K562 (cell line): ENCODE measurements at regions not wholly inside any gene's neighbourhood (a gene's known extent, or its start where the extent isn't known, plus 50 kb on each side); places are given as distances from the start of the nearest gene placed in this dataset.
"Not testable (repeated sequence)": the region's sequence is repeated elsewhere in the genome, so short reads cannot be mapped to it uniquely, and the experiment has no call there.

Experiments
- ATAC-seq: fragments of 200-7000 bp; cut with Tn5 transposase; 3 replicates; pipeline ENCODE4 v1.9.1; 2020; ENCODE audit warnings: moderate library complexity
- BruUV-seq: library from RNA; stranded (reverse); fragments of 400-500 nt; replicated peaks from 2 replicates; lab custom pipeline; 2021; lab: Mats Ljungman, UMichigan
- CTCF ChIA-PET: fragments of 300-600 bp; formaldehyde crosslinking; extraction: SDS; loops from one replicate; lab custom pipeline; 2021; ENCODE audit warnings: low intra/inter-chr PET ratio; lab: Yijun Ruan, JAX
- POLR2A ChIA-PET: fragments of 300-600, 350-650 bp; sonication (Branson Sonifier 250); formaldehyde crosslinking; extraction: SDS; loops from one replicate; lab custom pipeline; 2021; ENCODE audit warnings: antibody characterized with exemption, inconsistent platforms; lab: Yijun Ruan, JAX
- DNase-seq, 4 experiments: peaks; one replicate each; pipeline versions ENCODE4 v3.0.0 to v3.0.0-alpha.2; 2011 to 2018; ENCODE audit warnings: low spot score in 3 of 4, mixed read lengths in 3 of 4; ENCODE audit errors: extremely low read depth in 1 of 4
- FAIRE-seq: peaks from 2 replicates; lab custom pipeline; 2011; peaks lifted over from hg19 to GRCh38; lab: Jason Lieb, UNC
- H2AFZ ChIP-seq: 2 replicates; pipeline ENCODE4 v1.6.0; 2011; ENCODE audit warnings: low read depth, low read length, control low read depth, inconsistent platforms
- H3K27ac ChIP-seq: fragments of 200-600 bp; 3 replicates; pipeline ENCODE4 v1.8.0; 2011; ENCODE audit warnings: low read depth, mild to moderate bottlenecking, control low read depth, inconsistent platforms, low read length, moderate library complexity, mixed read lengths; ENCODE audit errors: extremely low read depth
- H3K27me3 ChIP-seq, 2 experiments: fragments of 300-600 bp in 1 of 2; 2 replicates in 1 of 2; 3 replicates in 1 of 2; pipeline versions ENCODE4 v1.6.0 to v1.8.0; 2011; ENCODE audit warnings: inconsistent platforms in 2 of 2, low read length in 2 of 2, mild to moderate bottlenecking in 1 of 2, mixed read lengths in 1 of 2, moderate library complexity in 1 of 2; ENCODE audit not compliant: control insufficient read depth in 2 of 2, insufficient read depth in 2 of 2
- H3K36me3 ChIP-seq: fragments of 300-600 bp; 3 replicates; pipeline ENCODE4 v1.8.0; 2011; ENCODE audit warnings: mild to moderate bottlenecking, low read length, inconsistent platforms; ENCODE audit not compliant: control insufficient read depth, insufficient read depth
- H3K4me1 ChIP-seq, 2 experiments: fragments of 200-600 bp in 1 of 2; replicated peaks in 1 of 2; 2 replicates in 1 of 2; 3 replicates in 1 of 2; pipeline versions ENCODE4 v1.5.1 to v1.8.0; 2011; ENCODE audit warnings: inconsistent platforms in 2 of 2, low read length in 2 of 2, mild to moderate bottlenecking in 1 of 2, mixed read lengths in 1 of 2, moderate library complexity in 1 of 2; ENCODE audit not compliant: control insufficient read depth in 2 of 2, insufficient read depth in 2 of 2
- H3K4me2 ChIP-seq: 2 replicates; pipeline ENCODE4 v1.6.1; 2011; ENCODE audit warnings: low read length, control low read depth, inconsistent platforms, mixed read lengths; ENCODE audit not compliant: insufficient read depth
- H3K4me3 ChIP-seq: fragments of 200-600 bp; sonication (generic), shearing (Covaris generic); 2 replicates; pipeline ENCODE4 v1.5.1; 2016; ENCODE audit warnings: control low read depth, inconsistent platforms
- H3K79me2 ChIP-seq: fragments of 200-600 bp; 3 replicates; pipeline ENCODE4 v1.8.0; 2011; ENCODE audit warnings: low read length, inconsistent platforms; ENCODE audit not compliant: control insufficient read depth, insufficient read depth
- H3K9ac ChIP-seq, 2 experiments: 2 replicates each; pipeline versions ENCODE4 v1.6.0 to v1.6.1; 2011; ENCODE audit warnings: low read depth in 2 of 2, low read length in 2 of 2, control low read depth in 1 of 2, inconsistent platforms in 1 of 2, mild to moderate bottlenecking in 1 of 2, mixed read lengths in 1 of 2; ENCODE audit not compliant: insufficient read depth in 1 of 2
- H3K9me1 ChIP-seq: one replicate; pipeline ENCODE4 v1.6.0; 2011; ENCODE audit warnings: inconsistent platforms, mild to moderate bottlenecking, low read length, moderate library complexity; ENCODE audit not compliant: control insufficient read depth, insufficient read depth
- H3K9me3 ChIP-seq: replicated peaks from 2 replicates; pipeline ENCODE4 v1.5.1; 2011; ENCODE audit warnings: low read depth, low read length, inconsistent platforms; ENCODE audit not compliant: control insufficient read depth, insufficient read depth
- H4K20me1 ChIP-seq: replicated peaks from 2 replicates; pipeline ENCODE4 v1.6.1; 2011; ENCODE audit warnings: low read length, inconsistent platforms, mixed read lengths; ENCODE audit not compliant: control insufficient read depth, insufficient read depth
- C11orf30 ChIP-seq: fragments of 450-650 bp; IDR thresholded peaks from 2 replicates; pipeline ENCODE4 v1.6.1; 2016; ENCODE audit warnings: low read depth, mild to moderate bottlenecking
- NFE2 ChIP-seq: IDR thresholded peaks from 2 replicates; pipeline ENCODE4 v1.6.1; 2014; ENCODE audit warnings: antibody characterized with exemption, low read depth
- ZNF316 ChIP-seq: fragments of 450-650 bp; IDR thresholded peaks from 2 replicates; pipeline ENCODE4 v1.6.1; 2016
- WGBS: fragments of 100-300 bp; shearing (Covaris generic); methylation state at CpG from one replicate; pipeline ENCODE4 v1.1.6; 2016; ENCODE audit warnings: low coverage, mixed read lengths; ENCODE audit not compliant: insufficient coverage; ENCODE audit errors: missing lambda C conversion rate; 5-methylcytosine and 5-hydroxymethylcytosine counted together
- in situ Hi-C: fragments of 300-500 bp; cut with MboI; formaldehyde crosslinking; loops from 4 replicates; pipeline ENCODE4 v1.15.0; 2018; ENCODE audit warnings: inconsistent platforms, mixed read lengths
- intact Hi-C: fragments of 100-400 bp; cut with micrococcal nuclease; formaldehyde crosslinking; loops from 2 replicates; pipeline ENCODE4 v1.14.2; 2022

DNA sequence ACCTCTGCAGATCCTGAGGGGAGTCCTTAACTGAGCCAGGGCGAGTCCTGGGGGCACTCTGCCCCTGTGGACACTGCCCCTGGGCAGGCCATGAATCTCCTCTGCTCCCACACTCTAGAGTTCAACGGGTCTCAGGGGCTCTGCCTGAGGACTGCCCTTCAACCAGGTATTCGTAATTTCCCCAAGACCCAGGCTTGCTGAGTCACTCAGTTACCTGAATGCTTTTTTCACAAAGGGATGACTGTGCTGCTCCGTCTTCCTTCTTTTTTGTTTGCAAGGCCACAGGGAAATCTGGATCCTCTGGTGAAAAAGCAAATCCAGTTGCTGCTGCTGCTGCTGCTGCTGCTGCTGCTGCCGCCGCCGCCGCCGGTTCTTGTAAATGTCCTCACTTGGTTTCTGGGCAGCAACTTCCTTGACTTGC is 157.2 kb upstream of the FAM20C start:
- H3K9me1 ChIP-seq, POLR2A ChIA-PET, H3K27me3 ChIP-seq, H3K9ac ChIP-seq, BruUV-seq, H2AFZ ChIP-seq, H3K36me3 ChIP-seq, H4K20me1 ChIP-seq, H3K9me3 ChIP-seq, H3K79me2 ChIP-seq, DNase-seq, H3K4me1 ChIP-seq, CTCF ChIA-PET, intact Hi-C loops, H3K27ac ChIP-seq, ATAC-seq, FAIRE-seq, H3K4me2 ChIP-seq, in situ Hi-C loops, H3K4me3 ChIP-seq: not testable (repeated sequence)
- TF ChIP-seq ZNF316 (0 out of 2 replicates have a peak, but pooled peaks have one; percentile 11), C11orf30 (peak; percentile 17; the same call in 1 of the 2 replicates), NFE2 (peak; percentile 40)
- 30% methylated on average over 2 of the region's 9 CpGs for WGBS

GRCh38 chr7:36539-36938 is 155.8 kb upstream of the FAM20C start:
- no CpG with 5 or more reads among the region's 4 CpGs for WGBS
- in situ Hi-C loops, CTCF ChIA-PET: not testable (repeated sequence)

GRCh38 chr7:37656-38055 is 154.7 kb upstream of the FAM20C start:
- H3K79me2 ChIP-seq, H3K27ac ChIP-seq, FAIRE-seq, H2AFZ ChIP-seq, H3K4me1 ChIP-seq, POLR2A ChIA-PET, H3K9me3 ChIP-seq, CTCF ChIA-PET, H4K20me1 ChIP-seq, H3K9me1 ChIP-seq, H3K9ac ChIP-seq, intact Hi-C loops, BruUV-seq, in situ Hi-C loops, H3K36me3 ChIP-seq, H3K4me2 ChIP-seq, H3K4me3 ChIP-seq, DNase-seq, ATAC-seq: not testable (repeated sequence)
- H3K27me3 ChIP-seq = peaks cover 16 to 20% of the 10 kb centered on the region in 2 experiments
- WGBS = 40% methylated on average over 8 of the region's 10 CpGs

More at GRCh38 chr7:36539-36938, 155.8 kb upstream of the FAM20C start:
- H3K36me3 ChIP-seq, FAIRE-seq, DNase-seq, H3K27me3 ChIP-seq, intact Hi-C loops, H2AFZ ChIP-seq, H3K9ac ChIP-seq, ATAC-seq, H3K4me3 ChIP-seq, H3K27ac ChIP-seq, H3K4me2 ChIP-seq, H3K9me1 ChIP-seq, H3K9me3 ChIP-seq, H3K79me2 ChIP-seq, BruUV-seq, POLR2A ChIA-PET, H4K20me1 ChIP-seq, H3K4me1 ChIP-seq: not testable (repeated sequence)

DNA sequence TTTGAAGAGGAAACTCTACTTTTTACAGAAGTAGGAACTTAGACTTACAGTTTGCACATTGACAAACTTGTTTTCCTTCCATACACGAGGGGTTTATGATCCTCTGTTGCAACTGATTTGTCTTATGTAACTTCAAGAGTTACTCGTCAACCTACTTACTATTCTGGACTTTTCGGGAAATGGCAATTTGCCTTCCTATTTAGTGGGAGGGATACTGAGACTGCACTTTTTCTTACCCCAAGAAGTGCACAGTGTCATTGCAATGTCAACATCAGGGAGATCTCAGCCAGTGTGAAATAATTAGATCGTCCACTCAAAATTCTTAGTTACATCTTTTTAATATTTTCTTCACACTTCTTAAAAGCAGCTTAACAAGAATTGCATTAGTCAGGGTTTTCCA is 153.9 kb upstream of the FAM20C start:
- H3K4me3 ChIP-seq, H4K20me1 ChIP-seq, H3K27ac ChIP-seq, FAIRE-seq, intact Hi-C loops, H3K36me3 ChIP-seq, H3K9ac ChIP-seq, H3K4me1 ChIP-seq, ATAC-seq, H3K4me2 ChIP-seq, H3K9me3 ChIP-seq, in situ Hi-C loops, H3K9me1 ChIP-seq, CTCF ChIA-PET, DNase-seq, POLR2A ChIA-PET, BruUV-seq, H3K79me2 ChIP-seq, H2AFZ ChIP-seq: not testable (repeated sequence)
- peaks cover 22 to 26% of the 10 kb centered on the region in 2 experiments for H3K27me3 ChIP-seq
- no CpG with 5 or more reads among the region's 4 CpGs for WGBS
